Stimulated activated CD4-positive, alpha-beta T cell treated with anti-CD3 and anti-CD28 coated beads, Interleukin-4, amount 100 ng/mL, for 24 hours (primary cell): ENCODE measurements at regions not wholly inside any gene's neighbourhood (a gene's known extent, or its start where the extent isn't known, plus 50 kb on each side); places are given as distances from the start of the nearest gene placed in this dataset.
"Not testable (repeated sequence)": the region's sequence is repeated elsewhere in the genome, so short reads cannot be mapped to it uniquely, and the experiment has no call there.

ENCODE experiments used
- DNase-seq: peaks from one replicate; pipeline ENCODE4 v3.0.0-alpha.2; 2020

GRCh38 chr15:84360902-84361301 is 125.3 kb downstream of the GOLGA6L4 start:
- not testable (repeated sequence) for DNase-seq

GRCh38 chr15:84384421-84384820 is 148.8 kb downstream of the GOLGA6L4 start:
- not testable (repeated sequence) for DNase-seq

DNA sequence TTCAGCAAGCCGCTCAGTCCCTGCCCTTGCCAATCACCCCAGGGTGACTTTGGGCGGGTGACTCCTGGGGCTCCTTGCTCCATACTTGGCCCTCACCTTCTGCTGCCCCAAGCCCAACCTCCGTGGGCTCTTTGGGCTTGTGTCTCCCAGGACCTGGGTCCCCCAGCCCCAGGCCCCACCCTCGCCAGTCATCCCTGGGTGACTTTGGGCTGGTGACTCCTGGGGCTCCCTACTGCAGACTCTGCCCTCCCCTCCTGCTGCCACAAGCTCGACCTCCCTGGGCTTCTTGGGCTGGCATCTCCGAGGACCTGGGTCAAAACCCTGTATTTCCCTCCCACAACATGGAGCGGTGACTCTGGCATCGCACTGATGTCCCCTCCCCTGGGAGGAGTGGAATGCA is 151.5 kb downstream of the GOLGA6L4 start:
- DNase-seq, result no peak

- DNase-seq, result not testable (repeated sequence)
Observed at GRCh38 chr15:84388201-84388600, 152.6 kb downstream of the GOLGA6L4 start.

- not testable (repeated sequence) for DNase-seq
Observed at GRCh38 chr15:84388638-84389037, 153.1 kb downstream of the GOLGA6L4 start.

- DNase-seq, result not testable (repeated sequence)
Observed at GRCh38 chr15:84390324-84390723, 154.8 kb downstream of the GOLGA6L4 start.

DNA sequence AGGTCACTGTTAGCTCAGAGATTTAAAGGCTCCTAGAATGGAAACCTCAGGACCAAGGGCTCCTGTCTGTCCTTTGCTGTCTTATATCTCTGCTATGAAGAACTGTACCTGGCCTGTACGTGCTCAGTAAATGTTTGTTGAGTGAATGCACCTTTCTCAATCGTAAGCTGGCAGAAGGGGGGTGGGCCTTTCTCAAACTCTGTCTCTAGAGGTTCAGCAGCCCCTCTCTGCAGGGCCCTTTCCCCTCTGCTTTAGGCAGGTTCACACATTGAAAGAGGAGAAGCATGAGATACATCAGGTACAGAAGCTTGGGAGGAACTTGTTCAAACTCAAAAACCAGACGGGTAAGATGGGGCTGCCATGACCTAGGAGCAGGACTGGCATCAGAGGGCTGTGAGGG is 155.6 kb downstream of the GOLGA6L4 start:
- DNase-seq, result no peak

DNA sequence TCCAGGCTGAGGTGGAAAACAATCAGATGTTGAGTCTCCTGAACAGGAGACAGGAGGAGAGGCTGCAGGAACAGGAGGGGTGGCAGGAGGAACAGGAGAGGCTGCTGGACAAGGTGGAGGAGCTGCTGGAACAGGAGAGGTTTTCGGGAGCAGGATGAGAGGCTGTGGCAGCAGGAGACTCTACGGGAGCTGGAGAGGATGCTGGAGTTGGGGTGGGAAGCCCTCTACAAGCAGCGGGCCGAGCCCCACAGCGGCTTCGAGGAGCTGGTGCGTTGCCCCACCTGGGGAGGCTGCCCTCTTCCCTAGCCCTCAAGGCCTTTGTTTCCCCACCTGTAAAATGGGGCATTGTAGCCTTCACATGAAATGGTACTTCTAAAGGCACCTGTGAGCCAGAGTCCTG is 156.4 kb downstream of the GOLGA6L4 start:
- DNase-seq, result not testable (repeated sequence)

DNA sequence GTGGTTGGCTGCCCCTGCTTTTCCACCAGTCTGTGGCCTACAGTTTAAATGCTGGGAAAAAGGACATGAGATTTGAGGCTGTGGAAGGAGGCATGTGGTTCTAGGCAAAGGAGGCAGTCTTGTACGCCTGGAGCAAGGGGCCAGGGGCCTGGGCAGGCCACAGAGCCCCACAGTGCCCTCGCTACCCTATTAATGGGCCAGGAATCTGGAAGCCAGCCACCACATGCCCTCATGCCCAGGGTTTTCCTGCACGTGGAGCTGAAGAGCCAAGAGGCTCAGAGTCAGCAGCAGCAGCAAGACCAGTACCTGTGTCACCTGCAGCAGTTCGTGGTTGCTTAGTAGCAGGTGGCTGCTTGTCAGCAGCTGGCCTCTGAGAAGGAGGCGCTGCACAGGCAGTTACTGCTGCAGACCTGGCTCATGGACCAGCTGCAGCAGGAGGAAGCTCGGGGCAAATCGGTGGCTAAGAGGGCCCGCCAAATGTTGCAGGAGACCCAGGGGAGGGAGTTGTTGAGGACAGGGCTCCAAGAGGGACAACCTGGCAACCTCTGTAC is 157.9 kb downstream of the GOLGA6L4 start:
- DNase-seq, result not testable (repeated sequence)

DNA sequence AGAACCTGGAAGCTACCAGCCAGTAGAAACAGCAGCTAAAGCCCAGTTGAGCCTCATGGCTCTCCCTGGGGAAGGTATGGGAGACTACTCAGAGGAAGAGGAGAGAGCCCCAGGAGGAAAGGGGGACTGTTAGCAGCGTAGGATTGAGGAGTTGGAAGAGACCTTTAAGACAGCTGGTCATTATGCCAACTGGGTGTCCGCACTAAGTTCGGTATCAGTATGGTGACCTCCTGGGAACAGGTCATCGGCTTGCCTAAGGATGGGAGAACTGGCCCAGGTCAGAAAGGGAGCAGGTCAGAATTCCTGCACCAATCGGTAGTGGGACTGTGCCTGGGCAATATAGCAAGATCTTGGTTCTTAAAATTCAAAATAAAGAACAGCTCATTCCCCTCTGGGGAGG is 158.4 kb downstream of the GOLGA6L4 start:
- not testable (repeated sequence) for DNase-seq

GRCh38 chr15:84395384-84395783 is 159.8 kb downstream of the GOLGA6L4 start:
- not testable (repeated sequence) for DNase-seq

GRCh38 chr15:84395881-84396280 is 160.3 kb downstream of the GOLGA6L4 start:
- not testable (repeated sequence) for DNase-seq

DNA sequence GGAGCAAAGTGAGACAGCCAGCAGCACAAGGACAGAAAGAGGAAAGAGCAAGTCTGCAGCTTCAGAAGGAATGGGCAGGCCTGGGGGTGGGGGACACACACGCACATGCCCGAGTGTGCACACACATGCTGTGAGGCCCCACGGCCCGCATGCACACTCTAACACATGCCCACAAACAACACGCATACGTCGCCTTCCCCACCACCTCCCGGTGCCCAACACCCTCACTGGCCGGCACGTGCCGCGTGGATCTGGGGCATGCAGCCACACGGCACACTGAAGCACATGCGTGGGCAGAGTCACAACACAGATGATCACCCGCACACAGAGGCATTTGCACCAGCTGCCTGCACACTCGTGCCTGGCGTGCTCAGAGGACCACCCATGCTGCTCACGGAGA is 161.5 kb downstream of the GOLGA6L4 start:
- DNase-seq, result not testable (repeated sequence)

GRCh38 chr15:84398087-84398486 is 162.5 kb downstream of the GOLGA6L4 start:
- DNase-seq, result not testable (repeated sequence)

GRCh38 chr15:84398763-84399701 is 163.5 kb downstream of the GOLGA6L4 start:
- no peak for DNase-seq

- DNase-seq, result no peak
Observed at GRCh38 chr15:84400017-84400740, 164.6 kb downstream of the GOLGA6L4 start.

DNA sequence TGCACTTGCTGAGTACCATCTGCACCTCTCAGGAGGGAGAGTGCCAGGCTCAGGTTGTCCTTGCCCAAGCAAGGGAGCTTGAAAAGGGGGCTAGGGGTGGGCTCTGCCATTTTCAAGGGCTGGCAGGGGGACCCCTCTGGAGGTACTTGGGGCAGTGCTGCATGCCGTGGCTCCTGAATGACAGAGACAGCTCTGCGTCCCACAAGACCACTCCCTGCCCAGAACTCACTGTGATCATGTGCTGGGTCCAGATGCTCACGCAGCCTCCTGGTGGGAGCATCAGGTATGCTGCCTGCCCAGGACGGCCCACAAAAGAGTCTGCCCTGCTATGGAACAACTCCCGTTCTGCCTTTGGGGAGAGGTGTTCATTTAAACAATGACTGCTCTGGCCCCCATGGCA is 165.2 kb downstream of the GOLGA6L4 start:
- no peak for DNase-seq

DNA sequence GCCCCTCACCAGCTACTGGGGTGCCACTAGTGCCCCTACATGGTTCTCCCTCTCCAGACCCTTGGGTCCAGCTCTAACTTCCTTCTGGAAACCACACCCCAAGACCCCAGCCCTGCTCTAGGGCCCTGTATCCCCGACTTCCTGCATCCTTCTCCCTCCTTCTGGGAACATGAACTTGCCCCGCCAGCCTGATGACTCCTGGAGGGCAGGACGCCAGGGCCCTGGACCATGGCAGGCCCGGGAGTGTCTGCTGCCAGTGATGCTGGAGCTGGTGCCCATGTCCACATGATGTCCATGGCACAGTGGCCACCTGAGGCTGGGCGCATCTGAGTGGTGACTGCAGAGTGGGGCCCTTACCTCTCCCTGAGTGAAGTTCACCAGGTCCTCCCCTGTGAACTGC is 165.9 kb downstream of the GOLGA6L4 start:
- DNase-seq, result not testable (repeated sequence)

- not testable (repeated sequence) for DNase-seq
Observed at GRCh38 chr15:84401891-84402840, 166.6 kb downstream of the GOLGA6L4 start.

DNA sequence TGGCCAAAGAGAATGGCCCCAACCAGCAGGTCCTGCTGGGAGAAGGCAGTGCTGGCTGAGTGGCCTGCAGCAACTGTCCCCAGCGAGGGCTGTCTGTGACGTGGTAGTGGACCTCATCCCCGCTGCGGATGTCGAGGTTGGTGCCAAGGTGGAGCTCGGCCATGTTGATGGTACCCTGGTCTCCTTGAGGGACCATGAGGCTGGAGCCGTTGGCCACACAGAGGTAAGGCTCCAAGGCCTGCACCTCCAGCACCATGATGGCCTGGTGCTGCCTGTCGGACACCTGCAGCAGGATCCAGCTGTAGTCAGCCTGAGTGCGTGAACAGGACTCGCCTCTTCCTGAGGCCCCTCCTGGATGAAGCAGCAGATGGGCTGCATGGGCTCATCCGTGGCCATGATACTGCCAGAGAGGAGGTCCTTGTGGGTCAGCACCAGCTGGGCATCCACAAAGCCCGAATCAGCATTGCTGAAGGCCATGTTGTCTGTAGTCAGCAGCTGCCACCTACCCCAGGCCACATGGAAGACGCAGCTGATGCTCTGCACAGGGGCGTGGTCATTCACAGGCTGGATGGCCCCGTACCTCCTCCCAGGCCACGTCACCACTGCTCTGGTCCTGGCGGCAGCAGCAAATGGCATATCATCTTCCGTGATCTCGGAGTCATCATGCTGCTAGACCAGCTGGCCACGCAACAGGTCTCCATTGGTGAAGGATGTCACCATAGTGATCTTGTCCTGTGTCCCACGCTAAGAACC is 167.5 kb downstream of the GOLGA6L4 start:
- no peak for DNase-seq

- not testable (repeated sequence) for DNase-seq
Observed at GRCh38 chr15:84409357-84409756, 173.8 kb downstream of the GOLGA6L4 start.
